GM12873 (cell line): ENCODE measurements at regions not wholly inside any gene's neighbourhood (a gene's known extent, or its start where the extent isn't known, plus 50 kb on each side); places are given as distances from the start of the nearest gene placed in this dataset.

Experiments
- CTCF ChIP-seq: IDR thresholded peaks from 2 replicates; pipeline ENCODE4 v1.5.1; 2012; ENCODE audit warnings: low read depth, mild to moderate bottlenecking, moderate library complexity, low read length, control low read depth; ENCODE audit not compliant: insufficient read depth; ENCODE audit errors: missing control alignments

- no peak for TF ChIP-seq CTCF
These were observed 190.9 kb upstream of the SLC24A3 start for GRCh38 chr20:19021406-19022117.

GRCh38 chr20:19022118-19022575 lies 190.3 kb upstream of the SLC24A3 start:
- TF ChIP-seq CTCF: no peak

DNA sequence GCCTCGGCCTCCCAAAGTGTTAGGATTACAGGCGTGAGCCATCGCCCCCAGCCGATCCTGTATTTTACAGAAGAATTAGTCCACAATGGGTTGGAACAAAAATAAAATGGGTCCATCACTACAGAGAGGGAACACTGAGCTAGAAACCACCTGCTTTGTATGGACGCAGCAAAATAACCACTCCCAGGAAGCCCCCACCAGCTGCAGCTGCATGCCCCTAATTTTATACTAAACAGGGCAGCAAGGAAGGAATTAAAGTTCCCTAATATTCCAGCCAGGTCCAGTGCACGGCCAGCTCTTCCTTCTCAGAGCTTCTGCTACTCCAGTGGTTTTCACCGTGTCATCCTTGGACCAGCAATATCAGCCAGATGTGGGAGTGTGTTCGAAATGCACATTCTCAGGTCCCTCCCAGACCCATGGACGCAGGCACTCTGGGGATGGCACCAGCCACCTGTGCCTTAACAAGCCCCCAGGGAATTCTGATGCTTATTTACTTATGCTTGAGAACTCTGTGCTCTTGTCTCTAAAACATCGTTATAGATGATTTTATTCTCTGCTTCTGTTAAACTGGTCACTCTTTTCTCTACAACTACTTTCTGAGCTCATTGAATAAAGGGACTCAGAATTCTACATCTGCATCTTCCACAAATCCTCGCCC lies 189.5 kb upstream of the SLC24A3 start:
- TF ChIP-seq CTCF: no peak

- no peak for TF ChIP-seq CTCF
These were observed 188.0 kb upstream of the SLC24A3 start for GRCh38 chr20:19024296-19025035.

DNA sequence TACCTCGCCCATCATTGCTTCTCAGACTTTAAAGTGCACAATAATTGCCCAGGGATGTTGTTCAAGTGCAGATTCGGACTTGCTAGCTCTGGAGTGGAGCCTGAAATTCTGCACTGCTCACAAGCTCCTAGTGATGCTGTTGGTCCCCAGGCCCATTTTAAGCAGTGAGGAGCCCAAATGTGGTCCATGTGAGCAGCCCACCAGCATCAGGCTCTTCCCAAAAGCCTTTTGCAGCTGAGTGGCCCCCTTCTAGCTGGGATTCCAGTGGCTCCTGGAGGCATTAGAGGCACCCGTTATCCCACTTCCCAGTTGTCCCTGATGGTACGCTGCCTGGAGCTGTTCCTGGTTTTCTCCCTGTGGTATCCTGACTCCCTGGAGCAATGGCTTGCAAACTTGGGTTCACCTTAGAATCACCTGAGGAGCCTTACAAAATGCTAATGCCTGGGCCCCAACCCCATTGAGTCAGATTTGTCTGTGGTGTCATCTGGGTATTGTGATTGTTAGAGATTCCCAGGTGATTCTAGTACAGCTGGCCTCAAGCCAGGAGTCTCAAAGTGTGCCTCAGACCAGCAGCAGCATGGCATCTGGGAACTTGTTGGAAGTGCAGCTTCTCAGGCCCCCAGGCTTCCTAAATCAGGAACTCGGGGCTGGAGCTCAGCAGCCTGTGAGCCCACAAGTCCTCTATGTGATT lies 186.9 kb upstream of the SLC24A3 start:
- TF ChIP-seq CTCF: no peak

DNA sequence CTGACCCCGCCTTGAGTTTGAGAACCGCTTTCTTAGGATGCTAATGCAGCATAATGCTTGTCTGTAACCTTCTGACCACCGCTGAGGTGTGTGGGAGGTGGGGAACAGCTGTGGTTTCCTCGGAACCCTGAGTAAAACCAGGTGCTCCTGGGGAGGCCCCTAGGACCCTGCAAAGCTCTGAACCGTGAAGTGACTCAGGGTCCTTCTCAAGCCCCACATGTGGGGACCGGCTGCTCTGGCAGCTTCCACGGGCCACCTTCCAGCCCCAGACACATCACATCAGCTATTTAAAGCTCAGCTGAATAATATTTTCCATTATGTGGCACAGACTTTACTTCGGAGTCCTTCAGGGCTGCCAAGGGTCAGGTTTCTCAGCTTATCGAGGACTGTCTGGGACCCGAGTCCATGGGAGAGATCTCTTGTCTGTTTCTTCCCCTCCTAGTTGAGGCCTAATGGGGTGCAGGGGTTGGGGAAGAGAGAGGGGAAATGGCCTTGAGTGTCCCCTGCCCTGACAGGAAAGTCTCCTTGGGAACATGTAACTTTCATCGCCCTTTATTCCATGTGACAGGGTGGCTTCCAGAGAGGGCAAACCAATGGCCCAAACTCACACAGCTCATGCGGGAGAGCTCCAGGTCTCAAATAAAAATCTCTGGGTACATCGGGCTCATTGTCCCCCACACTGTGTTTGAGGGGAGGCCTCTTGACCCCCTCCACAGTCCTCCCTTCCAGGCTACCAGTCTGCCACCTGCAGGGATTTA lies 186.1 kb upstream of the SLC24A3 start:
- TF ChIP-seq CTCF: no peak
